CD4-positive, alpha-beta memory T cell (primary cell): ENCODE measurements at regions not wholly inside any gene's neighbourhood (a gene's known extent, or its start where the extent isn't known, plus 50 kb on each side); places are given as distances from the start of the nearest gene placed in this dataset.

Source experiments
- CTCF ChIA-PET: fragments of 350-600 bp; sonication (Branson Sonifier 250); formaldehyde crosslinking; loops from one replicate; lab custom pipeline; 2021; ENCODE audit warnings: inconsistent platforms; ENCODE audit not compliant: partially characterized antibody; lab: Charles Lee
- POLR2A ChIA-PET: fragments of 350-600 bp; sonication (Branson Sonifier 250); formaldehyde crosslinking; loops from one replicate; lab custom pipeline; 2021; ENCODE audit not compliant: partially characterized antibody; lab: Charles Lee
- DNase-seq, 5 donors: peaks; one replicate each; pipeline versions ENCODE4 v3.0.0 to v3.0.0-alpha.2; 2020 to 2022; ENCODE audit warnings: mixed read lengths in 1 of 5
- H3K27ac ChIP-seq: one replicate; pipeline ENCODE4 v1.7.0; 2013; ENCODE audit warnings: low read depth, low read length
- H3K27me3 ChIP-seq: 2 replicates; pipeline ENCODE4 v1.7.0; 2013; ENCODE audit warnings: mild to moderate bottlenecking, low read length, moderate library complexity; ENCODE audit not compliant: insufficient read depth
- H3K36me3 ChIP-seq: 2 replicates; pipeline ENCODE4 v1.7.0; 2013; ENCODE audit warnings: mild to moderate bottlenecking, low read length, moderate library complexity; ENCODE audit not compliant: insufficient read depth
- H3K4me1 ChIP-seq: 2 replicates; pipeline ENCODE4 v1.7.0; 2013; ENCODE audit warnings: mild to moderate bottlenecking, low read length, moderate library complexity; ENCODE audit not compliant: insufficient read depth
- H3K4me3 ChIP-seq, 2 donors: one replicate each; pipeline ENCODE4 v1.7.0; 2013; ENCODE audit warnings: low read length in 2 of 2, mild to moderate bottlenecking in 1 of 2
- H3K9me3 ChIP-seq, 2 donors: one replicate each; pipeline ENCODE4 v1.7.0; 2013; ENCODE audit warnings: low read length in 2 of 2, control low read depth in 1 of 2; ENCODE audit not compliant: control insufficient read depth in 1 of 2
- H3K27ac Mint-ChIP-seq, 7 donors: one replicate each; pipeline ENCODE4 v1.8.0; 2020 to 2021; ENCODE audit warnings: mixed read lengths in 7 of 7, mild to moderate bottlenecking in 6 of 7, inconsistent platforms in 3 of 7, moderate library complexity in 3 of 7
- H3K27me3 Mint-ChIP-seq, 2 donors: one replicate each; pipeline ENCODE4 v1.8.0; 2020 to 2021; ENCODE audit warnings: mixed read lengths in 2 of 2
- H3K36me3 Mint-ChIP-seq, 2 donors: one replicate each; pipeline ENCODE4 v1.8.0; 2020 to 2021; ENCODE audit warnings: mixed read lengths in 2 of 2, inconsistent platforms in 1 of 2, mild to moderate bottlenecking in 1 of 2
- H3K4me1 Mint-ChIP-seq, 4 donors: one replicate each; pipeline ENCODE4 v1.8.0; 2020 to 2021; ENCODE audit warnings: mixed read lengths in 4 of 4, mild to moderate bottlenecking in 1 of 4
- H3K4me3 Mint-ChIP-seq, 8 donors: one replicate each; pipeline ENCODE4 v1.8.0; 2020 to 2021; ENCODE audit warnings: mixed read lengths in 8 of 8, mild to moderate bottlenecking in 7 of 8, moderate library complexity in 6 of 8, inconsistent platforms in 3 of 8
- H3K9me3 Mint-ChIP-seq, 8 donors: one replicate each; pipeline ENCODE4 v1.8.0; 2020 to 2021; ENCODE audit warnings: mixed read lengths in 8 of 8, mild to moderate bottlenecking in 5 of 8, inconsistent platforms in 3 of 8, moderate library complexity in 1 of 8
- intact Hi-C: fragments of 100-400 bp; cut with micrococcal nuclease; formaldehyde crosslinking; loops from one replicate; pipeline ENCODE4 v1.15.1; 2023

DNA sequence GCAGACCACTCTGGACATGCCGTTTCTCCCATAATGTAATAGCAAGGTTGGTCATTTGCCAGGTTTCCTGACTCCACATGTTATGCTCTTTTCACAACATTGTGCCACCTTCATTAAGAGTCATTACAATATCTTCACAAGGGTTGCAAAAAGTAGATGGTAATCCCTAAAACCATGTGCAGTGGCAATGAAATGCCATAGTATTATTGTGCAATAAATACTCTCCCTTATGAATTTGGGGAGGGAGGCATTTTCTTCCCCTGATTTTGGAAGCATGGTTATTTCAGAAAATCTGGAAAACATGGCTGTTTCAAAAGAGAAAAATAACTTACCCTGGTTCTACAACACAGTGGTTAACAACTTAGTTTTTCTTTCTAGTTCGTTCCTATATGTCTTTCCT lies 75.1 kb downstream of the BLTP1 start:
- H3K27ac Mint-ChIP-seq = no peak overlapping the region
- Histone ChIP-seq H3K9me3 (no peaks in the 10 kb centered on the region), H3K36me3 (peaks cover 24% of the 10 kb centered on the region), H3K4me3 (no peak overlapping the region), H3K4me1 (peaks cover 4% of the 10 kb centered on the region), H3K27ac (no peak overlapping the region), H3K27me3 (no peaks in the 10 kb centered on the region)
- H3K9me3 Mint-ChIP-seq = no peaks in the 10 kb centered on the region
- intact Hi-C loops = no loop called here
- H3K27me3 Mint-ChIP-seq = no peaks in the 10 kb centered on the region
- no peak overlapping the region for H3K4me3 Mint-ChIP-seq
- ChIA-PET CTCF (no interaction called here), POLR2A (no interaction called here)
- DNase-seq = no peak
- peaks cover under 1 to 5% (median 4%) of the 10 kb centered on the region in 4 donors for H3K4me1 Mint-ChIP-seq
- H3K36me3 Mint-ChIP-seq = peaks cover 42 to 64% of the 10 kb centered on the region in 2 donors

DNA sequence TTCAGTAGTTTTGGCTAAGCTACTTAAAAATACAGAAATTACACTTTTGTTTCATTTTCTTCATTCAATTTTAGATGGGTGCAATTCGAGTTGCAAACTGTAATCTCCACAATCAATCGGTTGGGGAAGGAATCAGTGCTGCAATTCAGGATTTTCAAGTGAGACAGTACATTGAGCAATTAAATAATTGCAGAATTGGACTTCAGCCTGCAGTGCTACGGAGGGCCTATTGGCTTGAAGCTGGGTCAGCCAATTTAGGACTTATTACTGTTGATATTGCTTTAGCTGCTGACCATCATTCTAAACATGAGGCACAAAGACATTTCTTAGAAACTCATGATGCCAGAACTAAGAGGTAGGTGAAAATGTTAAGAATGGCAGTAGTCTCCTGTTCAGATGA lies 77.7 kb downstream of the BLTP1 start:
- intact Hi-C loops = no loop called here
- ChIA-PET CTCF (no interaction called here), POLR2A (no interaction called here)
- no peaks in the 10 kb centered on the region for H3K9me3 ChIP-seq
- Mint-ChIP-seq H3K27me3 (no peaks in the 10 kb centered on the region), H3K4me1 (peaks cover 0 to 7% (median 4%) of the 10 kb centered on the region in 4 donors), H3K36me3 (peaks cover 49 to 56% of the 10 kb centered on the region in 2 donors), H3K9me3 (no peaks in the 10 kb centered on the region), H3K27ac (peak overlapping the region in 1 of 7 donors; percentile 40), H3K4me3 (no peak overlapping the region)
- H3K4me1 ChIP-seq = no peaks in the 10 kb centered on the region
- no peaks in the 10 kb centered on the region for H3K27me3 ChIP-seq
- H3K36me3 ChIP-seq = peaks cover 14% of the 10 kb centered on the region
- no peak overlapping the region for H3K4me3 ChIP-seq
- H3K27ac ChIP-seq = no peak overlapping the region
- DNase-seq = no peak

DNA sequence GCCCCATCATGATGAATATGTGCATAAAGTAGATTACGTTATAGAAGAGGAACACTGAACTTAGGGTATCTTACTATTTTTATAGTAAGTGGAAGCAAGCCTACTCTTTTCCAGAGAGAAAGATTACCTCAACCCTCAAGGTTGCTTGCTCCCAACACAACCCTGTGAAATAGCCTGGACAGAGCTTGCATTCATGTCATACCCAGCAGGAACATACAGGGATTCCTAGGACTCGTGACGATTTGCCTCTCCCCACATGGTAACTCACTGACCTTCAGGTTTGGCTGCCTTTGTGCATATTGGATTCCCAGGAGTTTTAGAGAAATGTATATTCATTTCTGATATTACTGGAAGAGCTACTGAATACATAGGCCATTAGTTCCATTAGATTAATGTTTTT lies 80.5 kb downstream of the BLTP1 start:
- CTCF ChIA-PET = no interaction called here
- Histone ChIP-seq H3K27ac (no peak overlapping the region), H3K27me3 (no peaks in the 10 kb centered on the region), H3K4me1 (no peaks in the 10 kb centered on the region), H3K4me3 (no peak overlapping the region), H3K36me3 (peaks cover 11% of the 10 kb centered on the region), H3K9me3 (no peaks in the 10 kb centered on the region)
- Mint-ChIP-seq H3K4me3 (no peak overlapping the region), H3K27me3 (no peaks in the 10 kb centered on the region), H3K4me1 (peaks cover 0 to 9% (median 5%) of the 10 kb centered on the region in 4 donors), H3K36me3 (peaks cover 58 to 60% of the 10 kb centered on the region in 2 donors), H3K9me3 (no peaks in the 10 kb centered on the region), H3K27ac (no peak overlapping the region)
- POLR2A ChIA-PET = no interaction called here
- intact Hi-C loops = no loop called here
- no peak for DNase-seq

DNA sequence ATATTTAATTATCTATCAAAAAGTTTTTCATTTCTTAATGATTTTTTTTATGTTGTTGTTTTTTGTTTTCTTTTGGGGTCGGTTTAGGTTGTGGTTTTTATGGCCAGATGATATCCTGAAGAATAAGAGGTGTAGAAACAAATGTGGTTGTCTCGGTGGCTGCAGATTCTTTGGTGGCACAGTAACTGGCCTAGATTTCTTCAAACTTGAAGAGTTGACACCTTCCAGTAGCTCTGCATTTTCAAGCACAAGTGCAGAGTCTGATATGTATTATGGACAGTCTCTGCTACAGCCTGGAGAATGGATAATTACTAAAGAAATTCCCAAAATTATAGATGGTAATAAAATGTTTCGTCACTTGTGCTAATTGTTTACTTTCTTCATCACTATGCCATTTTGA lies 82.6 kb downstream of the BLTP1 start:
- Mint-ChIP-seq H3K4me3 (no peak overlapping the region), H3K27me3 (no peaks in the 10 kb centered on the region), H3K9me3 (no peaks in the 10 kb centered on the region), H3K36me3 (peaks cover 58 to 65% of the 10 kb centered on the region in 2 donors), H3K4me1 (peaks cover 0 to 9% (median 5%) of the 10 kb centered on the region in 4 donors), H3K27ac (peak overlapping the region in 3 of 7 donors; percentile 8 to 47 (median 38))
- intact Hi-C loops = no loop called here
- ChIA-PET CTCF (interaction anchor here (0.8 kb wide), 1 partner anchor 10 kb away, joined by 3 read pairs; no protein-coding TSS in a partner anchor), POLR2A (no interaction called here)
- Histone ChIP-seq H3K36me3 (peaks cover 20% of the 10 kb centered on the region), H3K27me3 (no peaks in the 10 kb centered on the region), H3K4me3 (no peak overlapping the region), H3K9me3 (no peaks in the 10 kb centered on the region), H3K27ac (no peak overlapping the region), H3K4me1 (no peaks in the 10 kb centered on the region)
- no peak for DNase-seq

DNA sequence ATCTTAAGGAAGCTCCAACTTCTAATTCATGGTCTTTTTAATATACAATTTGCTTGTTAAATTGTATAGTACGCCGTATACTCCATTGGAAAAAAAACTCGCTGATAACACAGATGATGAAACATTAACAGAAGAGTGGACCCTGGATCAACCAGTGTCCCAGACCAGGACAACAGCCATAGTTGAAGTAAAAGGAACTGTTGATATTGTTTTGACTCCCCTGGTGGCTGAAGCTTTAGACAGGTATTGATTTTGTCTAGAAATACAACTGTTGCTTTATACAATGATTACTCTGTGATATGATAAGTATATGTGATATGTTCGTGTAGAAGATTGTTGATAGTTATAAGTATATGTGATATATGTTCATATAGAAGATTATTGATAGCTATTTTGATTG lies 91.7 kb downstream of the BLTP1 start:
- Mint-ChIP-seq H3K27me3 (no peaks in the 10 kb centered on the region), H3K4me3 (no peak overlapping the region), H3K9me3 (no peaks in the 10 kb centered on the region), H3K4me1 (peaks cover 0 to 5% (median 2%) of the 10 kb centered on the region in 4 donors), H3K27ac (peak overlapping the region in 2 of 7 donors; percentile 23 to 42), H3K36me3 (peaks cover 53 to 54% of the 10 kb centered on the region in 2 donors)
- no peak overlapping the region for H3K4me3 ChIP-seq
- H3K9me3 ChIP-seq = no peaks in the 10 kb centered on the region
- no peak for DNase-seq
- CTCF ChIA-PET = interaction anchor here (0.8 to 1.5 kb wide), 2 partner anchors 9 to 245 kb away, joined by 3 read pairs; no protein-coding TSS in a partner anchor
- H3K36me3 ChIP-seq = peaks cover 21% of the 10 kb centered on the region
- POLR2A ChIA-PET = no interaction called here
- H3K27me3 ChIP-seq = no peaks in the 10 kb centered on the region
- no peak overlapping the region for H3K27ac ChIP-seq
- H3K4me1 ChIP-seq = no peaks in the 10 kb centered on the region
- intact Hi-C loops = no loop called here

DNA sequence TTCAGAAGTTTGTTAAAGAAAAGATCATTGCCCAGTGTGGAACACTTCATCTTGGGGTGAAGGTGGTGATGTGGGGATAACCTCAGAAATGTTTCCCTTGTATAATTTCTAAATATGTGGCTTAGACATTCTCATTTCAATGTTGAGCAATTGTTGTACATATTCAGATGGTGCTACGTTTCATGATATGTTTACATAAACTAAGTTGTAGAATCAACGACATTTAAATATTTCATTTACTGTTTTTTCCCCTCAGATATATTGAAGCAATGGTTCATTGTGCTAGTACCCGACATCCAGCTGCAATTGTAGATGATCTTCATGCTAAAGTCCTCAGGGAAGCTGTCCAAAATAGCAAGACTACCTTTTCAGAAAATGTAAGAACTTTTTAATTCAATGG lies 92.6 kb downstream of the BLTP1 start:
- H3K27me3 Mint-ChIP-seq = no peaks in the 10 kb centered on the region
- POLR2A ChIA-PET = no interaction called here
- H3K9me3 ChIP-seq = no peaks in the 10 kb centered on the region
- CTCF ChIA-PET = interaction anchor here (0.8 to 1.5 kb wide), 2 partner anchors 10 to 246 kb away, joined by 3 read pairs; no protein-coding TSS in a partner anchor
- H3K36me3 Mint-ChIP-seq = peaks cover 53 to 54% of the 10 kb centered on the region in 2 donors
- H3K4me1 ChIP-seq = no peaks in the 10 kb centered on the region
- H3K36me3 ChIP-seq = peaks cover 23% of the 10 kb centered on the region
- no peak for DNase-seq
- no peak overlapping the region for H3K27ac ChIP-seq
- intact Hi-C loops = no loop called here
- no peak overlapping the region for H3K27ac Mint-ChIP-seq
- H3K4me1 Mint-ChIP-seq = peaks cover 0 to 5% (median 2%) of the 10 kb centered on the region in 4 donors
- H3K4me3 Mint-ChIP-seq = no peak overlapping the region
- no peaks in the 10 kb centered on the region for H3K27me3 ChIP-seq
- H3K4me3 ChIP-seq = no peak overlapping the region
- H3K9me3 Mint-ChIP-seq = no peaks in the 10 kb centered on the region

DNA sequence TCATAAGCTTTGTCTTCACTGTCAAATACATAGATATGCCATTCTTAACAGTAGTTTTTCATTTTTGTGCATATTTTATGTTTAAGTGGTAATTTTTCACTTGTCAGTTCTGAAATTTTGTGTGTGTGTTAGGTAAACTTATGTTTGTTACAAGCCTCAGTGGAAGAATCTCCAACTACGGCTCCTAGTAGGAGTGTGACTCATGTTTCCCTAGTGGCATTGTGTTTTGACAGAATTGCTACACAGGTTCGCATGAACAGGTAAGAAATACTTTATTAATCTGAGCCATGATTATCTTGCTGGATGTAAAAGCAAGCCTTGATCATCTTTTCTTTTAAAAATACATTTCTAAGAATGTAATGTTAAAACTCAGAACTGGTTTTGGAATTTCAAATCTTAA lies 94.4 kb downstream of the BLTP1 start:
- H3K36me3 ChIP-seq = peaks cover 23% of the 10 kb centered on the region
- Mint-ChIP-seq H3K4me1 (peaks cover 0 to 2% (median 0%) of the 10 kb centered on the region in 4 donors), H3K4me3 (no peak overlapping the region), H3K9me3 (no peaks in the 10 kb centered on the region), H3K27ac (no peak overlapping the region), H3K36me3 (peaks cover 42 to 51% of the 10 kb centered on the region in 2 donors), H3K27me3 (no peaks in the 10 kb centered on the region)
- no peak overlapping the region for H3K4me3 ChIP-seq
- ChIA-PET POLR2A (no interaction called here), CTCF (no interaction called here)
- H3K4me1 ChIP-seq = no peaks in the 10 kb centered on the region
- H3K27me3 ChIP-seq = no peaks in the 10 kb centered on the region
- H3K27ac ChIP-seq = no peak overlapping the region
- no peak for DNase-seq
- intact Hi-C loops = no loop called here
- no peaks in the 10 kb centered on the region for H3K9me3 ChIP-seq
